Fibroblast of pulmonary artery (primary cell): ENCODE measurements at regions not wholly inside any gene's neighbourhood (a gene's known extent, or its start where the extent isn't known, plus 50 kb on each side); places are given as distances from the start of the nearest gene placed in this dataset.

Experiments
- DNase-seq: peaks from one replicate; pipeline ENCODE4 v3.0.0-alpha.2; 2010; ENCODE audit warnings: low read depth
- H3K4me3 ChIP-seq: replicated peaks from 2 replicates; pipeline ENCODE4 v1.5.1; 2011; ENCODE audit warnings: low read depth, mild to moderate bottlenecking, control low read depth, low read length, moderate library complexity
- TF ChIP-seq, protein P1 (sequence below): IDR thresholded peaks from 2 replicates; pipeline ENCODE4 v1.5.1; 2011; ENCODE audit warnings: mild to moderate bottlenecking, control low read depth, low read length, inconsistent platforms; ENCODE audit errors: missing control alignments

DNA sequence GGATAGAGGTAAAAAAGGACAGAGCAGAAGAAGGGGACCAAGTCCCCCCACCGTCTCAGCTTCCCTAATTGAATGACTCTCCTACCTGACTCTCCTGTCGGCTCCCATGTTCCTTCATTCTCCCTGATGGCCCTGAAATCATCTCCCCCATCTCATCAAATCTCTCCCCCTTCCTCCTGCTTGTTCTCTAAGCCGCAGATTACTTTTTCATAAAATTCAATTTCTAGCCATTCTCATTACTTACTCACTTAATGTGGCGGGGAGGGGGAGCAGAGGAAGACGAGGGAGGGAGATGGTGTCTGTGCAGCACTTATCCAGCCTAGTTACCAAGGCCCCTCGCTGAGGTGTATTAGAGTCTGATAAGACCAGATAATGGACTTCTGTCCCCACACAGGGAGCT lies 161.5 kb downstream of the CCT6B start:
- TF ChIP-seq, protein P1, sequence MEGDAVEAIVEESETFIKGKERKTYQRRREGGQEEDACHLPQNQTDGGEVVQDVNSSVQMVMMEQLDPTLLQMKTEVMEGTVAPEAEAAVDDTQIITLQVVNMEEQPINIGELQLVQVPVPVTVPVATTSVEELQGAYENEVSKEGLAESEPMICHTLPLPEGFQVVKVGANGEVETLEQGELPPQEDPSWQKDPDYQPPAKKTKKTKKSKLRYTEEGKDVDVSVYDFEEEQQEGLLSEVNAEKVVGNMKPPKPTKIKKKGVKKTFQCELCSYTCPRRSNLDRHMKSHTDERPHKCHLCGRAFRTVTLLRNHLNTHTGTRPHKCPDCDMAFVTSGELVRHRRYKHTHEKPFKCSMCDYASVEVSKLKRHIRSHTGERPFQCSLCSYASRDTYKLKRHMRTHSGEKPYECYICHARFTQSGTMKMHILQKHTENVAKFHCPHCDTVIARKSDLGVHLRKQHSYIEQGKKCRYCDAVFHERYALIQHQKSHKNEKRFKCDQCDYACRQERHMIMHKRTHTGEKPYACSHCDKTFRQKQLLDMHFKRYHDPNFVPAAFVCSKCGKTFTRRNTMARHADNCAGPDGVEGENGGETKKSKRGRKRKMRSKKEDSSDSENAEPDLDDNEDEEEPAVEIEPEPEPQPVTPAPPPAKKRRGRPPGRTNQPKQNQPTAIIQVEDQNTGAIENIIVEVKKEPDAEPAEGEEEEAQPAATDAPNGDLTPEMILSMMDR, result no peak

DNA sequence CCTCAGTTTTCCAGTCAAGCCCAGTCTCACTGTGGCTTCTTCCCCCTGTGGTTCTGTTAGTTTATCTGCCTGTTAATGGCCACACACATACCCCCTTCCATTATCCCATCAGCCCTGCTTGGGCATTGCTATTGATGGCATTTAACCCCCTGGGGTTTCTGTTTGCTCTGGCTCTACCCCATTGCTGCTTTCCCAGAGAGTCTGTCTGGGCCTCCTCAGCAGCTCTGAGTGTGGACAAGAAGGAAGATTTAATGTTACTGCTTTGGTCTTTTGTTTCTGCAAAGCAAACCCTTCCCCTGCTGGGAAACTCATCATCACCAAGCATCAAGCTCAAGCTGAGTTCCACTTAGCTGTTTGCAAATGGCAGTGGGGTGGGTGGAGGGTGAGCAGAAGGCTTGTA lies 162.7 kb downstream of the CCT6B start:
- no peak overlapping the region for H3K4me3 ChIP-seq
- TF ChIP-seq, protein P1, result no peak
- DNase-seq, result no peak

More for the DNA sequence above, 161.5 kb downstream of the CCT6B start:
- no peak overlapping the region for H3K4me3 ChIP-seq
- DNase-seq, result no peak

DNA sequence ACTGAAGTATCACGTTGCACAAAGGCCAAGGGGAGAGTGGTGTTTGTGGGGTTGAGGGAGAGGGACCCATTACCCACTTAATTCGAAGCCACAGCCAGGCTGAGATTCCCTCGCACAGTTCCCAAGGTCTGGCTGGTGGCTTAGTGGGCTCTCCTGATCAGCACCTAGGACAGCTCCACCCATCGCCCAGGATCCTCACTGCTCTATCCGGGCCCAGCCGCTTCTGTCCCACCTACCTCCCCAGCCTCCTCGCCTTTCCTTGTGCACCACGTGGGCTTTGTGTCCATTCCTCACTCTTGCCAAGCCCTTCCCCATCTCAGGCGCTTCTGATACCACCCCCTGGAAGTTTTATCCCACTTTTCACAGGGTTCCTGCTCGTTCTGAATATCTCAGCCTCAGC lies 163.5 kb downstream of the CCT6B start:
- no peak overlapping the region for H3K4me3 ChIP-seq
- TF ChIP-seq, protein P1, result no peak
- peak; percentile 26 for DNase-seq

DNA sequence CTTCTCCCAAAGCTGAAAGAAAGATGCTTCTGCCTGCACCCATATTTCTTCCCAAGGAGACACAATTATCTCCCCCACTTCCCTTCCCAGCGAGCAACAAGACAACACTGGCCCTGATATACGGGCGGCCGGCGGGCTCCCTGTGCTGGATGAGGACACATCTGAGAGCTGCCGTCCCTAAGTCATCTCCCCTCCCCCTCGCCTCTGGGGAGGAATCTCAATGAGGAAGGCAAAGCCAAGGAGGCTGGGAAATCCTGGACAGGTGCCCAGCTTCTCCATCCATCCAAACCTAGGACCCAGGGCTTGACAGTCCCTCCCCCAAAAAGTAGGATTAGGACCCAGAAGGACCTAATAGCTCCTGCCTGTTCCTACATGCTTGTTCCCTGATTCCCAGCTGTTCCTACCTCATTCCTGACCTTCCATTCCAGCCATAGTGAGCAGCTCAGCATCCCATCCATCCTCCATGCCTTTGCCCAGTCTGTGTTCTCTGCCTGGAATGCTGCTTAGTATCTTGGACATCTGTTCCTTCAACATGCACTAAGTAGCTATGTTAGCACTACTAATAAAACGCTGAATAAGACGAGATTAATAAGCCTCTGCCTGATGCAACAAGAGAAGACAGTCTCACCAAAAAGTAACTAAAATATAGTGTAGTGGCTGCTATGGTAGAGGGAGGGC lies 167.9 kb downstream of the CCT6B start:
- no peak overlapping the region for H3K4me3 ChIP-seq
- TF ChIP-seq, protein P1, result no peak
- no peak for DNase-seq

DNA sequence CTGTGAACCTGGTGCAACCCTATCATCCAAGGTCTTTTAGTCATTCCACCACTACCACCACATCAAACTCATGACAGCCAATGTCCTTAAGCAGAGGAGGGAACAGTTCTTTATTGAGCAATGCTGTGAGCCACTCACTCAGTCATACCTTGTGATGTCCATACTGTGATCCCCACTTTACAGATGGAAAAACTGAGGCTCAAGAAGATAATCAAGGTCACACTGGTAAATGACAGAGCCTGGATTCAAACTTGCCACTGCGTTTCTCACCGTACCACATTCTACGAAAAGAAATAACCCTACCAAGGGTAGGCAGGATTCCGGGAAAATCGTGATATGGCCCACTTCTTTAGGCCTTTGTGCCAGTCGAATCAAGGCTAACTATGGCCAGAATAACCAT lies 172.6 kb downstream of the CCT6B start:
- TF ChIP-seq, protein P1, result no peak
- no peak overlapping the region for H3K4me3 ChIP-seq
- DNase-seq, result no peak

DNA sequence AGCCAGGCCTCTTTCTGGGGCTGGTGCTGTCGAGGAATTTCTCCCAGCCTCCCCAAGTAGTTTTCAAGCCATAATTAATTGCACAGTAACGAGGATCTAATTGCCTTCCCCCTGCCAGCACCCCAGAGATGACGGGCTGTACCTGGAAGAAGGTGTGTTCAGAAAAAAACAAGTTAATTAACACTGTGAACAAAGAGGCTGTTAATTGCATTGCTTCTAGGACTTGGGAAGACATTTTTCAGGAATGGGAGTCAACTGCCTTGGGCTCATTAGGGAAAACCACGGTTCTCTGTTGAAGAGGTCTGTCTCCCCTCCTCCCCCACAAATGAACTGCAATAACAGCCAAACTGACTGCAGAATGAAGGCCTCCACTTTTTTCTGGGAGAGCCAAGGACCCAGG lies 176.7 kb downstream of the CCT6B start:
- no peak overlapping the region for H3K4me3 ChIP-seq
- no peak for DNase-seq
- TF ChIP-seq, protein P1, result no peak

DNA sequence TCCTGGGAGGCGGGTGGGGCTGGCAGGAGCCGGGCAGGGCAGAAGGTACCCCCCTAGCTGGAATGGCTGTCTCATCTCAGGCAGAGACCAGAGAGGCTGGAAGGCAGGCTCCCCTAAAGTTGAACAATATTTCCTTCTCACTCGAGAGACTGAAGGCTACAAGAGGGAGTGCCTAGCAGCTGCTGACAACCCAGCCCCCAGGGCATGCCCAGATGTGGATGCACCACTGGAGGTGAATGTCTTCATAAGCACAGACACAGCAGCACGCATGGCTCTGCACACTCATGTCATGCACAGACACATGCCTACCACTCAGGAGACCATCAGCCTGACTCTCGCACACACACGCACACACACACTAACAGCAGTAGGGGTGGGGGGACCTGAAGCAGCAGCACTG lies 179.0 kb downstream of the CCT6B start:
- H3K4me3 ChIP-seq, result no peak overlapping the region
- DNase-seq, result no peak
- TF ChIP-seq, protein P1, result no peak
